GM06990 (cell line): ENCODE measurements at regions not wholly inside any gene's neighbourhood (a gene's known extent, or its start where the extent isn't known, plus 50 kb on each side); places are given as distances from the start of the nearest gene placed in this dataset.

Experiments
- DNase-seq: peaks from one replicate; pipeline ENCODE4 v3.0.0-alpha.2; 2011; ENCODE audit not compliant: insufficient read length; ENCODE audit errors: extremely low read depth
- H3K27me3 ChIP-seq: replicated peaks from 2 replicates; pipeline ENCODE4 v1.6.0; 2011; ENCODE audit warnings: low read length; ENCODE audit not compliant: control insufficient read depth, insufficient read depth
- H3K36me3 ChIP-seq: 2 replicates; pipeline ENCODE4 v1.5.1; 2011; ENCODE audit warnings: low read length; ENCODE audit not compliant: control insufficient read depth, insufficient read depth
- H3K4me3 ChIP-seq: replicated peaks from 2 replicates; pipeline ENCODE4 v1.5.1; 2011; ENCODE audit warnings: low read depth, mild to moderate bottlenecking, control low read depth, low read length
- CTCF ChIP-seq: IDR thresholded peaks from 2 replicates; pipeline ENCODE4 v1.5.1; 2011; ENCODE audit warnings: low read length, control low read depth, mild to moderate bottlenecking, inconsistent platforms; ENCODE audit not compliant: insufficient read depth, poor library complexity, severe bottlenecking

GRCh38 chr2:79292239-79292957, 132.8 kb upstream of the REG3A start:
- H3K4me3 ChIP-seq = no peak overlapping the region
- H3K27me3 ChIP-seq = no peaks in the 10 kb centered on the region
- no peaks in the 10 kb centered on the region for H3K36me3 ChIP-seq
- no peak for DNase-seq
- TF ChIP-seq CTCF = no peak

GRCh38 chr2:79275863-79276262, 116.3 kb upstream of the REG3A start:
- DNase-seq = no peak
- no peaks in the 10 kb centered on the region for H3K36me3 ChIP-seq
- H3K4me3 ChIP-seq = no peak overlapping the region
- no peak for TF ChIP-seq CTCF
- H3K27me3 ChIP-seq = no peaks in the 10 kb centered on the region

GRCh38 chr2:79275197-79275596, 115.6 kb upstream of the REG3A start:
- no peak for DNase-seq
- Histone ChIP-seq H3K36me3 (no peaks in the 10 kb centered on the region), H3K27me3 (no peaks in the 10 kb centered on the region), H3K4me3 (no peak overlapping the region)
- no peak for TF ChIP-seq CTCF

GRCh38 chr2:79272616-79273015, 113.1 kb upstream of the REG3A start:
- no peak for DNase-seq
- Histone ChIP-seq H3K4me3 (no peak overlapping the region), H3K27me3 (no peaks in the 10 kb centered on the region), H3K36me3 (no peaks in the 10 kb centered on the region)
- TF ChIP-seq CTCF = no peak

GRCh38 chr2:79271456-79271855, 111.9 kb upstream of the REG3A start:
- Histone ChIP-seq H3K4me3 (no peak overlapping the region), H3K27me3 (no peaks in the 10 kb centered on the region), H3K36me3 (no peaks in the 10 kb centered on the region)
- DNase-seq = no peak
- TF ChIP-seq CTCF = no peak

- Histone ChIP-seq H3K27me3 (no peaks in the 10 kb centered on the region), H3K36me3 (no peaks in the 10 kb centered on the region), H3K4me3 (no peak overlapping the region)
- TF ChIP-seq CTCF = no peak
- DNase-seq = no peak
Measured at GRCh38 chr2:79260848-79261247, 101.3 kb upstream of the REG3A start.
